ENCODE measurements at regions not wholly inside any gene's neighbourhood (a gene's known extent, or its start where the extent isn't known, plus 50 kb on each side); places are given as distances from the start of the nearest gene placed in this dataset.
"Not testable (repeated sequence)": the region's sequence is repeated elsewhere in the genome, so short reads cannot be mapped to it uniquely, and the experiment has no call there.

- ATAC-seq (ENCODE audit: low read depth); H2BK20ac ChIP-seq (ENCODE audit: low read depth, low read length); H2BK15ac ChIP-seq (ENCODE audit: low read depth, low read length); H3K9me3 ChIP-seq (ENCODE audit: control insufficient read depth, insufficient read depth, low read length); H3K56ac ChIP-seq (ENCODE audit: extremely low read depth, insufficient read depth, low read length); H2AK5ac ChIP-seq (ENCODE audit: low read depth, low read length); H3K36me3 ChIP-seq (ENCODE audit: control insufficient read depth, insufficient read depth, low read length); CTCF ChIA-PET; H3K79me1 ChIP-seq (ENCODE audit: low read depth in 1 of 2, low read length in 2 of 2); POLR2A ChIA-PET (ENCODE audit: unreplicated experiment); in situ Hi-C loops (cut with MboI; ENCODE audit: low sequenced_read_pairs); intact Hi-C loops (cut with micrococcal nuclease); H3K14ac ChIP-seq (replicated peaks; ENCODE audit: low read depth, low read length); H4K8ac ChIP-seq (ENCODE audit: low read depth in 2 of 2, low read length in 2 of 2); BruUV-seq (replicated peaks); H3K9me1 ChIP-seq (ENCODE audit: insufficient read depth, low read length); H3K4me3 ChIP-seq (ENCODE audit: insufficient read depth, low read depth, low read length); H3K18ac ChIP-seq (ENCODE audit: low read depth, low read length); H2AFZ ChIP-seq (replicated peaks; ENCODE audit: low read length, poor library complexity); H3K23ac ChIP-seq (ENCODE audit: low read depth, low read length); DNase-seq; H3K27me3 ChIP-seq (ENCODE audit: control insufficient read depth, insufficient read depth, low read length); dilution Hi-C loops (cut with HindIII; ENCODE audit: low sequenced_read_pairs, unreplicated experiment); H2AK9ac ChIP-seq (replicated peaks; ENCODE audit: low read depth, low read length, poor library complexity); H2BK5ac ChIP-seq (ENCODE audit: low read depth, low read length, poor library complexity, severe bottlenecking); H4K5ac ChIP-seq (ENCODE audit: low read depth, low read length); H3K9ac ChIP-seq (ENCODE audit: low read depth, low read length); H3K4me2 ChIP-seq (ENCODE audit: low read depth, low read length); H3K4ac ChIP-seq (ENCODE audit: low read depth, low read length); H3K27ac ChIP-seq (ENCODE audit: insufficient read depth, low read length); H4K91ac ChIP-seq (ENCODE audit: insufficient read depth, low read depth, low read length); H4K20me1 ChIP-seq (ENCODE audit: insufficient read depth, low read length); H3K4me1 ChIP-seq (ENCODE audit: control insufficient read depth, insufficient read depth, low read length); H2BK120ac ChIP-seq (ENCODE audit: low read depth, low read length): not testable (repeated sequence)
- no CpG with 5 or more reads among the region's 8 CpGs for whole genome bisulfite sequencing, 2 experiments (ENCODE audit: extremely low coverage in 2 of 2, insufficient read length in 1 of 2)
Observed at GRCh38 chr9:62560603-62561002, 1370.8 kb downstream of the SPATA31A7 start.

- H4K8ac ChIP-seq (ENCODE audit: low read depth in 2 of 2, low read length in 2 of 2); H3K27me3 ChIP-seq (ENCODE audit: control insufficient read depth, insufficient read depth, low read length); H2AK5ac ChIP-seq (ENCODE audit: low read depth, low read length); H3K36me3 ChIP-seq (ENCODE audit: control insufficient read depth, insufficient read depth, low read length); H2BK15ac ChIP-seq (ENCODE audit: low read depth, low read length); H3K9me3 ChIP-seq (ENCODE audit: control insufficient read depth, insufficient read depth, low read length); H3K23ac ChIP-seq (ENCODE audit: low read depth, low read length); in situ Hi-C loops (cut with MboI; ENCODE audit: low sequenced_read_pairs); H4K20me1 ChIP-seq (ENCODE audit: insufficient read depth, low read length); H3K27ac ChIP-seq (ENCODE audit: insufficient read depth, low read length); H3K18ac ChIP-seq (ENCODE audit: low read depth, low read length); H3K4ac ChIP-seq (ENCODE audit: low read depth, low read length); H3K14ac ChIP-seq (replicated peaks; ENCODE audit: low read depth, low read length); H3K9me1 ChIP-seq (ENCODE audit: insufficient read depth, low read length); BruUV-seq (replicated peaks); intact Hi-C loops (cut with micrococcal nuclease); dilution Hi-C loops (cut with HindIII; ENCODE audit: low sequenced_read_pairs, unreplicated experiment); H4K5ac ChIP-seq (ENCODE audit: low read depth, low read length); CTCF ChIA-PET; H3K4me3 ChIP-seq (ENCODE audit: insufficient read depth, low read depth, low read length); H3K56ac ChIP-seq (ENCODE audit: extremely low read depth, insufficient read depth, low read length); H2BK120ac ChIP-seq (ENCODE audit: low read depth, low read length); H3K4me2 ChIP-seq (ENCODE audit: low read depth, low read length); ATAC-seq (ENCODE audit: low read depth); H3K79me1 ChIP-seq (ENCODE audit: low read depth in 1 of 2, low read length in 2 of 2); H2BK20ac ChIP-seq (ENCODE audit: low read depth, low read length); POLR2A ChIA-PET (ENCODE audit: unreplicated experiment); H2BK5ac ChIP-seq (ENCODE audit: low read depth, low read length, poor library complexity, severe bottlenecking); H2AK9ac ChIP-seq (replicated peaks; ENCODE audit: low read depth, low read length, poor library complexity); H4K91ac ChIP-seq (ENCODE audit: insufficient read depth, low read depth, low read length); H3K9ac ChIP-seq (ENCODE audit: low read depth, low read length); H2AFZ ChIP-seq (replicated peaks; ENCODE audit: low read length, poor library complexity); DNase-seq; H3K4me1 ChIP-seq (ENCODE audit: control insufficient read depth, insufficient read depth, low read length): not testable (repeated sequence)
- WGBS, 2 experiments (ENCODE audit: extremely low coverage in 2 of 2, insufficient read length in 1 of 2): no CpG with 5 or more reads among the region's 3 CpGs
Observed at GRCh38 chr9:62565132-62565531, 1375.3 kb downstream of the SPATA31A7 start.
